ENCODE measurements at regions not wholly inside any gene's neighbourhood (a gene's known extent, or its start where the extent isn't known, plus 50 kb on each side); places are given as distances from the start of the nearest gene placed in this dataset.

DNA sequence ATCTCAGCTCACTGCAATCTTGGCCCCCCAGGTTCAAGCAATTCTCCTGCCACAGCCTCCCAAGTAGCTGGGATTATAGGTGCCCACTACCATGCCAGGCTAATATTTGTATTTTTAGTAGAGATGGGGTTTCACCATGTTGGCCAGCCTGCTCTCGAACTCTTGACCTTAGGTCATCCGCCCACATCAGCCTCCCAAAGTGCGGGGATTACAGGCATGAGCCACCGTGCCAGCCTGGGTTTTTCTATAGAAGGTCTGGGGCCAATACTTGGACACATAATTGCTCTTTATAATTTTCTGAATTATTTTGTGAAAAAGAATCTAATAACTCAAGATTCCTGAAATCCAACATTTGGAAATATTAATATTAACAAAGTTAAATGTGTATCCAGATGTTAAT is 1267.7 kb upstream of the ADGRL4 start:
- Histone ChIP-seq H2AFZ (ENCODE audit: low read length) (no peak overlapping the region), H3K4me3 (replicated peaks in 1 of 3; ENCODE audit: insufficient read depth in 1 of 3, low read depth in 2 of 3, low read length in 3 of 3) (no peak overlapping the region), H3K9ac (ENCODE audit: insufficient read depth, low read depth, low read length) (no peak overlapping the region), H3K9me3 (ENCODE audit: low read length) (peaks cover 77% of the 10 kb centered on the region), H3K4me1 (ENCODE audit: insufficient read depth, low read length) (no peaks in the 10 kb centered on the region), H3K4me2 (ENCODE audit: low read depth, low read length) (no peak overlapping the region), H4K20me1 (ENCODE audit: insufficient read depth, low read length) (no peaks in the 10 kb centered on the region), H3K27me3 (ENCODE audit: control insufficient read depth in 1 of 2, insufficient read depth in 2 of 2, low read length in 2 of 2) (no peaks in the 10 kb centered on the region), H3K79me2 (ENCODE audit: insufficient read depth, low read length) (no peaks in the 10 kb centered on the region), H3K36me3 (replicated peaks in 1 of 2; ENCODE audit: control insufficient read depth in 1 of 2, insufficient read depth in 2 of 2, low read length in 2 of 2) (no peaks in the 10 kb centered on the region), H3K27ac (ENCODE audit: extremely low read length, insufficient read depth, low read length) (no peak overlapping the region)
- ChIA-PET CTCF (ENCODE audit: low intra/inter-chr PET ratio, low total read pairs) (no interaction called here), POLR2A (no interaction called here)
- WGBS (ENCODE audit: low lambda C conversion rate), result 1% methylated on average over 4 of the region's 4 CpGs
- intact Hi-C loops (cut with micrococcal nuclease; ENCODE audit: unreplicated experiment), result no loop called here
- BruUV-seq (replicated peaks), result no TSS peak
- no peak for ATAC-seq
- TF ChIP-seq, protein P1, sequence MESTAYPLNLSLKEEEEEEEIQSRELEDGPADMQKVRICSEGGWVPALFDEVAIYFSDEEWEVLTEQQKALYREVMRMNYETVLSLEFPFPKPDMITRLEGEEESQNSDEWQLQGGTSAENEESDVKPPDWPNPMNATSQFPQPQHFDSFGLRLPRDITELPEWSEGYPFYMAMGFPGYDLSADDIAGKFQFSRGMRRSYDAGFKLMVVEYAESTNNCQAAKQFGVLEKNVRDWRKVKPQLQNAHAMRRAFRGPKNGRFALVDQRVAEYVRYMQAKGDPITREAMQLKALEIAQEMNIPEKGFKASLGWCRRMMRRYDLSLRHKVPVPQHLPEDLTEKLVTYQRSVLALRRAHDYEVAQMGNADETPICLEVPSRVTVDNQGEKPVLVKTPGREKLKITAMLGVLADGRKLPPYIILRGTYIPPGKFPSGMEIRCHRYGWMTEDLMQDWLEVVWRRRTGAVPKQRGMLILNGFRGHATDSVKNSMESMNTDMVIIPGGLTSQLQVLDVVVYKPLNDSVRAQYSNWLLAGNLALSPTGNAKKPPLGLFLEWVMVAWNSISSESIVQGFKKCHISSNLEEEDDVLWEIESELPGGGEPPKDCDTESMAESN (CRISPR knock-in tag; conservative IDR thresholded peaks at IDR 0.05), result no peak
- TF ChIP-seq ZBTB21 (CRISPR knock-in tag; IDR thresholded peaks at IDR 0.05) (no peak), HNRNPL (IDR thresholded peaks at IDR 0.05; ENCODE audit: low read depth, low read length) (no peak), DPF2 (CRISPR knock-in tag; IDR thresholded peaks at IDR 0.05; ENCODE audit: borderline replicate concordance, low read depth) (no peak), ZMYM3 (CRISPR knock-in tag; IDR thresholded peaks at IDR 0.05) (no peak), NFE2L2 (IDR thresholded peaks at IDR 0.05; ENCODE audit: low read length) (no peak), HMGXB4 (CRISPR knock-in tag; IDR thresholded peaks at IDR 0.05; ENCODE audit: borderline replicate concordance in 1 of 2, low read depth in 1 of 2) (no peak), MED8 (CRISPR knock-in tag; IDR thresholded peaks at IDR 0.05; ENCODE audit: insufficient replicate concordance) (no peak), ZNF557 (CRISPR knock-in tag; IDR thresholded peaks at IDR 0.05) (no peak), ATF7-NPFF (CRISPR knock-in tag; IDR thresholded peaks at IDR 0.05; ENCODE audit: low read depth) (no peak), ZNF788 (CRISPR knock-in tag; IDR thresholded peaks at IDR 0.05; ENCODE audit: borderline replicate concordance) (no peak), SALL2 (CRISPR knock-in tag; IDR thresholded peaks at IDR 0.05) (no peak), ZBTB7B (CRISPR knock-in tag; IDR thresholded peaks at IDR 0.05) (no peak), MTA3 (CRISPR knock-in tag; IDR thresholded peaks at IDR 0.05) (no peak), RAD21 (CRISPR knock-in tag; IDR thresholded peaks at IDR 0.05) (no peak), ZSCAN31 (CRISPR knock-in tag; IDR thresholded peaks at IDR 0.05; ENCODE audit: low read depth) (no peak), ATAD3A (CRISPR knock-in tag; IDR thresholded peaks at IDR 0.05) (no peak)
- TF ChIP-seq, protein P2, sequence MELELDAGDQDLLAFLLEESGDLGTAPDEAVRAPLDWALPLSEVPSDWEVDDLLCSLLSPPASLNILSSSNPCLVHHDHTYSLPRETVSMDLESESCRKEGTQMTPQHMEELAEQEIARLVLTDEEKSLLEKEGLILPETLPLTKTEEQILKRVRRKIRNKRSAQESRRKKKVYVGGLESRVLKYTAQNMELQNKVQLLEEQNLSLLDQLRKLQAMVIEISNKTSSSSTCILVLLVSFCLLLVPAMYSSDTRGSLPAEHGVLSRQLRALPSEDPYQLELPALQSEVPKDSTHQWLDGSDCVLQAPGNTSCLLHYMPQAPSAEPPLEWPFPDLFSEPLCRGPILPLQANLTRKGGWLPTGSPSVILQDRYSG (CRISPR knock-in tag; IDR thresholded peaks at IDR 0.05), result no peak
- no peak for FAIRE-seq
- no peak for DNase-seq (ENCODE audit: low spot score)
- in situ Hi-C loops (cut with HindIII; ENCODE audit: extremely low pct_ligation_motif_present, low pct_unique_long_range_greater_than_20kb), result no loop called here

Data from HepG2 (cell line).